Neutrophil (primary cell): ENCODE measurements at regions not wholly inside any gene's neighbourhood (a gene's known extent, or its start where the extent isn't known, plus 50 kb on each side); places are given as distances from the start of the nearest gene placed in this dataset.
A peak's percentile ranks its signal among the peaks of the same experiment; 100 is the strongest.
"Not testable (repeated sequence)": the region's sequence is repeated elsewhere in the genome, so short reads cannot be mapped to it uniquely, and the experiment has no call there.

Experiments used
- H3K27ac ChIP-seq: fragments of 200-600 bp; sonication (generic); 2 replicates; pipeline ENCODE4 v1.5.1; 2016; ENCODE audit warnings: mild to moderate bottlenecking, moderate library complexity
- H3K27me3 ChIP-seq: fragments of 200-600 bp; sonication (generic); 2 replicates; pipeline ENCODE4 v1.6.0; 2016; ENCODE audit warnings: mild to moderate bottlenecking
- H3K36me3 ChIP-seq: fragments of 200-600 bp; sonication (generic); 2 replicates; pipeline ENCODE4 v1.5.1; 2017
- H3K4me1 ChIP-seq, 2 experiments: fragments of 200-600 bp in 1 of 2; sonication (generic) in 1 of 2; 1 replicate in 1 of 2; 2 replicates in 1 of 2; pipeline versions ENCODE4 v1.5.1 to v1.6.1; 2013 to 2016; ENCODE audit warnings: low read depth in 1 of 2, low read length in 1 of 2, mild to moderate bottlenecking in 1 of 2, moderate library complexity in 1 of 2; ENCODE audit not compliant: control insufficient read depth in 1 of 2, insufficient read depth in 1 of 2
- H3K4me3 ChIP-seq, 2 experiments: fragments of 200-600 bp in 1 of 2; sonication (generic) in 1 of 2; 1 replicate in 1 of 2; 2 replicates in 1 of 2; pipeline ENCODE4 v1.5.1; 2013 to 2016; ENCODE audit warnings: low read depth in 1 of 2, low read length in 1 of 2, mild to moderate bottlenecking in 1 of 2, moderate library complexity in 1 of 2
- H3K9me3 ChIP-seq: fragments of 200-600 bp; sonication (generic); 2 replicates; pipeline ENCODE4 v1.5.1; 2016
- TF ChIP-seq, protein P1 (sequence below): fragments of 200-600 bp; sonication (generic); IDR thresholded peaks from 2 replicates; pipeline ENCODE4 v1.5.1; 2016; ENCODE audit warnings: antibody characterized with exemption

DNA sequence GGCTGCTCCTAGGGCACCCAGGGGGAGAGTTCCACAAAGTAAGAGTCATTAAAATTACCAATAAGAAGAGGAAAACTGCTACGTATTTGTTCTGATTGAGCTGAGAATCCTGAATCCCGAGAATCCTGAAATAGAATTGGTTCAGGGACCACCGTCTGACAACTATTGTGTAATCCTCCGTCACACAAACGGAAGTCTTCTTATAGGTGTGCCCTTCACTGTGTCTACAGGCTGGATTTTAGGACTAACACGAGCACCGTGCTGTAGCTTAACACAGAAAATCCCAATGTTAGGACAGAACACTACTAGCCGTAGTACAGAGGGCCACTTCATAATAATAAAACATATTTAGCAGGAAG, 50.6 kb upstream of the RNF182 start:
- Histone ChIP-seq H3K36me3 (no peaks in the 10 kb centered on the region), H3K27ac (no peak overlapping the region), H3K9me3 (no peaks in the 10 kb centered on the region), H3K4me3 (peak overlapping the region; percentile 63 to 69), H3K27me3 (peaks cover 4% of the 10 kb centered on the region), H3K4me1 (peaks cover 18 to 20% of the 10 kb centered on the region in 2 experiments)
- TF ChIP-seq, protein P1, sequence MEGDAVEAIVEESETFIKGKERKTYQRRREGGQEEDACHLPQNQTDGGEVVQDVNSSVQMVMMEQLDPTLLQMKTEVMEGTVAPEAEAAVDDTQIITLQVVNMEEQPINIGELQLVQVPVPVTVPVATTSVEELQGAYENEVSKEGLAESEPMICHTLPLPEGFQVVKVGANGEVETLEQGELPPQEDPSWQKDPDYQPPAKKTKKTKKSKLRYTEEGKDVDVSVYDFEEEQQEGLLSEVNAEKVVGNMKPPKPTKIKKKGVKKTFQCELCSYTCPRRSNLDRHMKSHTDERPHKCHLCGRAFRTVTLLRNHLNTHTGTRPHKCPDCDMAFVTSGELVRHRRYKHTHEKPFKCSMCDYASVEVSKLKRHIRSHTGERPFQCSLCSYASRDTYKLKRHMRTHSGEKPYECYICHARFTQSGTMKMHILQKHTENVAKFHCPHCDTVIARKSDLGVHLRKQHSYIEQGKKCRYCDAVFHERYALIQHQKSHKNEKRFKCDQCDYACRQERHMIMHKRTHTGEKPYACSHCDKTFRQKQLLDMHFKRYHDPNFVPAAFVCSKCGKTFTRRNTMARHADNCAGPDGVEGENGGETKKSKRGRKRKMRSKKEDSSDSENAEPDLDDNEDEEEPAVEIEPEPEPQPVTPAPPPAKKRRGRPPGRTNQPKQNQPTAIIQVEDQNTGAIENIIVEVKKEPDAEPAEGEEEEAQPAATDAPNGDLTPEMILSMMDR = no peak

DNA sequence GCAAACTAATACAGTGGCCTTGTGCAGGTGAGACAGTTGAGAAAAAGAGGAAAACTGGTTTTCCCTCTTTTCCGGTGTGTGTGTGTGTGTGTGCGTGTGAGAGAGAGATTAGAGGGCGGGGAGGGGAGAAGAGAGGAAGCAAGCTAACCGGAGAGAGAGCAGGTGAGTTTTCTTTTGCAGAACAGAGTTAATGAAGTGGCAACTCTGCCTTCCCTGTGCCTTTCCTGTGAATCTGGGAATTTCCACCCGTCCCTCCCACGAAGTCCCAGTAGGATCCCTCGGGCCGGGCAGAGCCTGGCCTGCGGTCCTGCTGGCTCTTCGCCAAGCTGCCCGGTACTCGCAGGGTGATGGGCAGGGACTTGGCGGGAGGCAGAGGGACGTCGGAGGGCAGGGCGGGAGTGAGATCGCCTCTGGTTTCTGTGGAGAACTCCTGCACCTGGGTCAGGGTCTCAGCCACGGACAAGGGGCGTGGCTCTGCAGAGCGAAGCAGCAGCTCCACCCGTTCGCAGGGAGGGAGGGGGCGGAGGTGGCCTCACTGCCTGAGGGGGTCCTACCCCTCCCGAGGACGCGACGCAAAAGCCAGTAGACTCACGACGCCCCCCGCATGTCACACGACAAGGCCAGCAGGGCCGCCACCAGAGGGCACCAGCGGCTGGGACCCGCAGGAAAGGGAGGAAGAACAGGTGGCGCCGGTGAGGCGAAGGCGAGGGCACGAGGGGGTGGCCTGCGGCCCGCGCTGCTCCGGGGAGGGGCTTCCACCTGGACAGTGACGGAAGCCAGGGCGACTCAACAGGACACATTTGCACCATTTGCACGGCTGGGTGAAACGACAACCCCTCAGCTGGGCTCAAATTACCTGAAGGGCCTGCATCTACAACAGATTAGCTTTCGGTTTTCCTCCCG, 51.2 kb upstream of the RNF182 start:
- TF ChIP-seq, protein P1 = no peak
- Histone ChIP-seq H3K27ac (peak overlapping the region; percentile 37), H3K36me3 (no peaks in the 10 kb centered on the region), H3K4me3 (peak overlapping the region; percentile 63 to 69), H3K4me1 (peaks cover 18 to 20% of the 10 kb centered on the region in 2 experiments), H3K9me3 (no peaks in the 10 kb centered on the region), H3K27me3 (peaks cover 4% of the 10 kb centered on the region)

DNA sequence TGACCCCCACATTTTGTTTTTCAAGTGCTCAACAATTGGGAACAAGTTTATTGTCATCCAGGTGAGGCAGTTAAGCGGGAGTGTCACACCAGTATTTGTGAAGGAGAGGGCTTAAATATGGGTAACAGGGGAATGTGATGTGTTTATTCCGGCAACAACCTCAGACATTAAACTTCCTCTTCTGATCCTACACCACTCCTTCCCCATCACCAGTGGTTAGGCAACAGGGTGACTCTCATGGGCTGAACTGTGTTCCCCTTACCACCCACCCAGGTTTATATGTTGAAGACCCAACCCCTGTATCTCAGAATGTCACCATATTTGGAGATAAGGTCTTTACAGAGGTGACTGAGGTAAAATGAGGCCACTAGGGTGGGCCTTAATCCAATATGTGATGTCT, 52.1 kb upstream of the RNF182 start:
- Histone ChIP-seq H3K9me3 (no peaks in the 10 kb centered on the region), H3K4me1 (peaks cover 18 to 20% of the 10 kb centered on the region in 2 experiments), H3K4me3 (peak overlapping the region; percentile 63 to 69), H3K27ac (peak overlapping the region; percentile 37), H3K36me3 (no peaks in the 10 kb centered on the region), H3K27me3 (peaks cover 4% of the 10 kb centered on the region)
- TF ChIP-seq, protein P1 = no peak

DNA sequence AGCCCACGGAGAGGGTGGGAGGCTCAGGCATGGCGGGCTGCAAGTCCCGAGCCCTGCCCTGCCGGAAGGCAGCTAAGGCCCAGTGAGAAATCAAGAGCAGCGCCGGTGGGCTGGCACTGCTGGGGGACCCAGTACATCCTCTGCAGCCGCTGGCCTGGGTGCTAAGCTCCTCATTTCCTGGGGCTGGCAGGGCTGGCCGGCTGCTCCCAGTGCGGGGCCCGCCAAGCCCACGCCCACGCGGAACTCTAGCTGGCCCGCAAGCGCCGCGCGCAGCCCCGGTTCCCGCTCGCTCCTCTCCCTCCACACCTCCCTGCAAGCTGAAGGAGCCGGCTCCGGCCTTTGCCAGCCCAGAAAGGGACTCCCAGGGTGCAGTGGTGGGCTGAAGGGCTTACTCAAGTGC, 52.7 kb upstream of the RNF182 start:
- peaks cover 18 to 20% of the 10 kb centered on the region in 2 experiments for H3K4me1 ChIP-seq
- H3K27ac ChIP-seq, H3K9me3 ChIP-seq, H3K4me3 ChIP-seq, H3K27me3 ChIP-seq, H3K36me3 ChIP-seq: not testable (repeated sequence)

DNA sequence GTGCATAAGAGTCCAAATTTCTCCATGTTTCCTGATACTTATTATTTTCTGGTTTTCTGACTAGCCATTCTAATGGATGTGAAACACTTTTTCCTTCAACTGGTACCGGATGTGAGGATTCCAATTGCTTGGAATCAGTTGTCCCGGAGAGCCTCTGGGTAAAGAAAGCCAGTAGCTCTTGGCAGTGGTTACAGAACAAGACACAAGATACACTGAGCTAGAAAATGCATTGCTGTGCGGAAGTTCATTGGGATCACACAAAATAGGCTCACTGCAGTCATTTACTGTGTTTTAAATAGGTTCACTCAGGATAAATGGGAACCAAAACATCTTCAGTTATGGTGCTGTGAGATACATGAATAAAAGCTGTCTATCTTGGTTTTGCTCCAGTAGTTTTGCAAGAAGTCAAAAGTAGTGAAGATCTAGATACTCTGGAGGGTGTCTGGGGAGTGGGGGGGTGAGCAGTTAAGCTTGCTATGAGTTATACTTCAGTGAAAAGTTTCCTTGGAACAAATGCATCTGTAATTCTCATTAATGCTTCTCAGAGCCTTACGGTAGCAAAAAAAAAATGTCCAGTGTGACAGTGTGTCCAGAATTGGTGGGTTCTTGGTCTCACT, 54.4 kb upstream of the RNF182 start:
- H3K4me3 ChIP-seq = no peak overlapping the region
- H3K27ac ChIP-seq = no peak overlapping the region
- no peaks in the 10 kb centered on the region for H3K9me3 ChIP-seq
- peaks cover 5% of the 10 kb centered on the region for H3K27me3 ChIP-seq
- peaks cover 18 to 20% of the 10 kb centered on the region in 2 experiments for H3K4me1 ChIP-seq
- no peaks in the 10 kb centered on the region for H3K36me3 ChIP-seq
- TF ChIP-seq, protein P1 = no peak

DNA sequence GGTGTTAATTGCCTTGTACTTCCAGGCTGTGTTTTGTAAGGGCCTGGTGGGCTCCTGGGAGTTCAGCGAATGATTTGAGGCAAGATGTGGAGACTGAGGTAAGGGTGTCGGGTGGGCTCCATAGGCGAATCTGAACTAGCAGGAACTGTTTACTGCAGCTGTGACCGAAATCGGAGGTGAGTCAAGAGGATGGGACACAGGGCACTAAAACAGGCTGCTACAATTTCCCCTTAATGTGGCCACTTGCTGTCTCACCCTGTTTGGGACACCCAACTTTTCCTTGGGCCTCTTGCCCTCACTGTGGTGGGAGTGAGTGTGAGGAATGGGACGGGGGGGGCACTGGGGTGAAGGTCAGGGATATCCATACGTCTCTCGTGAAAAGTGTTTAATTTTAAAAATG, 53.9 kb upstream of the MCUR1 start:
- Histone ChIP-seq H3K27ac (no peak overlapping the region), H3K36me3 (no peaks in the 10 kb centered on the region), H3K27me3 (peaks cover 12% of the 10 kb centered on the region), H3K9me3 (no peaks in the 10 kb centered on the region), H3K4me1 (peaks cover 7 to 8% of the 10 kb centered on the region in 2 experiments), H3K4me3 (no peak overlapping the region)
- TF ChIP-seq, protein P1 = no peak
